ENCODE measurements at regions not wholly inside any gene's neighbourhood (a gene's known extent, or its start where the extent isn't known, plus 50 kb on each side); places are given as distances from the start of the nearest gene placed in this dataset.

GRCh38 chr4:126344472-126344871 is 1029.7 kb downstream of the FAT4 start:
- TF ChIP-seq CTCF (IDR thresholded peaks at IDR 0.05) (no peak), POLR2AphosphoS5 (IDR thresholded peaks at IDR 0.05) (no peak), EP300 (IDR thresholded peaks at IDR 0.05) (no peak)
